K562 (cell line): ENCODE measurements at regions not wholly inside any gene's neighbourhood (a gene's known extent, or its start where the extent isn't known, plus 50 kb on each side); places are given as distances from the start of the nearest gene placed in this dataset.

Experiments used
- ATAC-seq: fragments of 200-7000 bp; cut with Tn5 transposase; 3 replicates; pipeline ENCODE4 v1.9.1; 2020; ENCODE audit warnings: moderate library complexity
- BruUV-seq: library from RNA; stranded (reverse); fragments of 400-500 nt; replicated peaks from 2 replicates; lab custom pipeline; 2021; lab: Mats Ljungman, UMichigan
- CTCF ChIA-PET: fragments of 300-600 bp; formaldehyde crosslinking; extraction: SDS; loops from one replicate; lab custom pipeline; 2021; ENCODE audit warnings: low intra/inter-chr PET ratio; lab: Yijun Ruan, JAX
- POLR2A ChIA-PET: fragments of 300-600, 350-650 bp; sonication (Branson Sonifier 250); formaldehyde crosslinking; extraction: SDS; loops from one replicate; lab custom pipeline; 2021; ENCODE audit warnings: antibody characterized with exemption, inconsistent platforms; lab: Yijun Ruan, JAX
- DNase-seq, 4 experiments: peaks; one replicate each; pipeline versions ENCODE4 v3.0.0 to v3.0.0-alpha.2; 2011 to 2018; ENCODE audit warnings: low spot score in 3 of 4, mixed read lengths in 3 of 4; ENCODE audit errors: extremely low read depth in 1 of 4
- FAIRE-seq: peaks from 2 replicates; lab custom pipeline; 2011; peaks lifted over from hg19 to GRCh38; lab: Jason Lieb, UNC
- H2AFZ ChIP-seq: 2 replicates; pipeline ENCODE4 v1.6.0; 2011; ENCODE audit warnings: low read depth, low read length, control low read depth, inconsistent platforms
- H3K27ac ChIP-seq: fragments of 200-600 bp; 3 replicates; pipeline ENCODE4 v1.8.0; 2011; ENCODE audit warnings: low read depth, mild to moderate bottlenecking, control low read depth, inconsistent platforms, low read length, moderate library complexity, mixed read lengths; ENCODE audit errors: extremely low read depth
- H3K27me3 ChIP-seq, 2 experiments: fragments of 300-600 bp in 1 of 2; 2 replicates in 1 of 2; 3 replicates in 1 of 2; pipeline versions ENCODE4 v1.6.0 to v1.8.0; 2011; ENCODE audit warnings: inconsistent platforms in 2 of 2, low read length in 2 of 2, mild to moderate bottlenecking in 1 of 2, mixed read lengths in 1 of 2, moderate library complexity in 1 of 2; ENCODE audit not compliant: control insufficient read depth in 2 of 2, insufficient read depth in 2 of 2
- H3K36me3 ChIP-seq: fragments of 300-600 bp; 3 replicates; pipeline ENCODE4 v1.8.0; 2011; ENCODE audit warnings: mild to moderate bottlenecking, low read length, inconsistent platforms; ENCODE audit not compliant: control insufficient read depth, insufficient read depth
- H3K4me1 ChIP-seq, 2 experiments: fragments of 200-600 bp in 1 of 2; replicated peaks in 1 of 2; 2 replicates in 1 of 2; 3 replicates in 1 of 2; pipeline versions ENCODE4 v1.5.1 to v1.8.0; 2011; ENCODE audit warnings: inconsistent platforms in 2 of 2, low read length in 2 of 2, mild to moderate bottlenecking in 1 of 2, mixed read lengths in 1 of 2, moderate library complexity in 1 of 2; ENCODE audit not compliant: control insufficient read depth in 2 of 2, insufficient read depth in 2 of 2
- H3K4me2 ChIP-seq: 2 replicates; pipeline ENCODE4 v1.6.1; 2011; ENCODE audit warnings: low read length, control low read depth, inconsistent platforms, mixed read lengths; ENCODE audit not compliant: insufficient read depth
- H3K4me3 ChIP-seq: fragments of 200-600 bp; sonication (generic), shearing (Covaris generic); 2 replicates; pipeline ENCODE4 v1.5.1; 2016; ENCODE audit warnings: control low read depth, inconsistent platforms
- H3K79me2 ChIP-seq: fragments of 200-600 bp; 3 replicates; pipeline ENCODE4 v1.8.0; 2011; ENCODE audit warnings: low read length, inconsistent platforms; ENCODE audit not compliant: control insufficient read depth, insufficient read depth
- H3K9ac ChIP-seq, 2 experiments: 2 replicates each; pipeline versions ENCODE4 v1.6.0 to v1.6.1; 2011; ENCODE audit warnings: low read depth in 2 of 2, low read length in 2 of 2, control low read depth in 1 of 2, inconsistent platforms in 1 of 2, mild to moderate bottlenecking in 1 of 2, mixed read lengths in 1 of 2; ENCODE audit not compliant: insufficient read depth in 1 of 2
- H3K9me1 ChIP-seq: one replicate; pipeline ENCODE4 v1.6.0; 2011; ENCODE audit warnings: inconsistent platforms, mild to moderate bottlenecking, low read length, moderate library complexity; ENCODE audit not compliant: control insufficient read depth, insufficient read depth
- H3K9me3 ChIP-seq: replicated peaks from 2 replicates; pipeline ENCODE4 v1.5.1; 2011; ENCODE audit warnings: low read depth, low read length, inconsistent platforms; ENCODE audit not compliant: control insufficient read depth, insufficient read depth
- H4K20me1 ChIP-seq: replicated peaks from 2 replicates; pipeline ENCODE4 v1.6.1; 2011; ENCODE audit warnings: low read length, inconsistent platforms, mixed read lengths; ENCODE audit not compliant: control insufficient read depth, insufficient read depth
- RBM25 ChIP-seq: fragments of 200-400 bp; formaldehyde crosslinking; IDR thresholded peaks from 2 replicates; pipeline ENCODE4 v1.6.1; 2018; ENCODE audit warnings: low read length, low read depth, moderate library complexity; ENCODE audit not compliant: severe bottlenecking
- WGBS: fragments of 100-300 bp; shearing (Covaris generic); methylation state at CpG from one replicate; pipeline ENCODE4 v1.1.6; 2016; ENCODE audit warnings: low coverage, mixed read lengths; ENCODE audit not compliant: insufficient coverage; ENCODE audit errors: missing lambda C conversion rate; 5-methylcytosine and 5-hydroxymethylcytosine counted together
- in situ Hi-C: fragments of 300-500 bp; cut with MboI; formaldehyde crosslinking; loops from 4 replicates; pipeline ENCODE4 v1.15.0; 2018; ENCODE audit warnings: inconsistent platforms, mixed read lengths
- intact Hi-C: fragments of 100-400 bp; cut with micrococcal nuclease; formaldehyde crosslinking; loops from 2 replicates; pipeline ENCODE4 v1.14.2; 2022
- TF ChIP-seq, protein P1 (sequence below): sonication (generic); formaldehyde crosslinking; IDR thresholded peaks from 2 replicates; pipeline ENCODE4 v1.9.0; 2022; ENCODE audit warnings: mild to moderate bottlenecking, missing genetic modification reagents
- TF ChIP-seq, protein P2 (sequence below): fragments of 250-450 bp; sonication (Bioruptor Pico); IDR thresholded peaks from 2 replicates; pipeline ENCODE4 v1.5.0; 2021; ENCODE audit warnings: mild to moderate bottlenecking, borderline replicate concordance

DNA sequence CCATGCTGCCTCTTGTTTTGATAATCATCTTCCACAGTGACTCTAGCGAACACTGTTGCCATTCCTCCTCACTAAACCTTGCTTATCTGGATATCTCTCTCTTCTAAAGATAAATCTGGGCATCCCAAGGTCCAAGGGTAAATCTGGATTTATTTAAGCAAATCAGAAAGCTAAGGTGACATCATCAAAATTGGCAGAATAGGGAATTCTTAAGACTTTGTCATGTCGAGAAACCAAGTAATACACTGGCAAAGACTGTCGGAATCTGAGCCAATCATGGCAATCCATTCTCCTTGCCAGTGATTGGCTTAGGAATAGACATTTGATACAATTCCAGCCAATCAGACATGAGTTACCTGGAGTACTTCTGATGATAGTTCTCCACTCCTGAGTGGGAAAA is 362.7 kb upstream of the PTGER4 start:
- TF ChIP-seq, protein P1, sequence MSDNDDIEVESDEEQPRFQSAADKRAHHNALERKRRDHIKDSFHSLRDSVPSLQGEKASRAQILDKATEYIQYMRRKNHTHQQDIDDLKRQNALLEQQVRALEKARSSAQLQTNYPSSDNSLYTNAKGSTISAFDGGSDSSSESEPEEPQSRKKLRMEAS (CRISPR knock-in tag) = no peak
- TF ChIP-seq, all 486 proteins: peak for 0
- no peaks in the 10 kb centered on the region for H3K79me2 ChIP-seq
- no peaks in the 10 kb centered on the region for H4K20me1 ChIP-seq
- intact Hi-C loops = no loop called here
- H3K4me1 ChIP-seq = no peaks in the 10 kb centered on the region
- H2AFZ ChIP-seq = no peak overlapping the region
- no peak overlapping the region for H3K4me3 ChIP-seq
- no TSS peak for BruUV-seq
- no peak overlapping the region for H3K27ac ChIP-seq
- ChIA-PET POLR2A (interaction anchor here (1.3 kb wide), 1 partner anchor 14 kb away, joined by 3 read pairs; no protein-coding TSS in a partner anchor), CTCF (no interaction called here)
- in situ Hi-C loops = no loop called here
- no peaks in the 10 kb centered on the region for H3K36me3 ChIP-seq
- H3K4me2 ChIP-seq = no peak overlapping the region
- no peak for ATAC-seq
- no peaks in the 10 kb centered on the region; the same call in 1 of the 2 replicates for H3K9me3 ChIP-seq
- H3K9ac ChIP-seq = no peak overlapping the region
- 4% methylated on average over 3 of the region's 3 CpGs for WGBS
- H3K27me3 ChIP-seq = no peaks in the 10 kb centered on the region
- no peaks in the 10 kb centered on the region for H3K9me1 ChIP-seq
- DNase-seq = no peak
- FAIRE-seq = no peak

DNA sequence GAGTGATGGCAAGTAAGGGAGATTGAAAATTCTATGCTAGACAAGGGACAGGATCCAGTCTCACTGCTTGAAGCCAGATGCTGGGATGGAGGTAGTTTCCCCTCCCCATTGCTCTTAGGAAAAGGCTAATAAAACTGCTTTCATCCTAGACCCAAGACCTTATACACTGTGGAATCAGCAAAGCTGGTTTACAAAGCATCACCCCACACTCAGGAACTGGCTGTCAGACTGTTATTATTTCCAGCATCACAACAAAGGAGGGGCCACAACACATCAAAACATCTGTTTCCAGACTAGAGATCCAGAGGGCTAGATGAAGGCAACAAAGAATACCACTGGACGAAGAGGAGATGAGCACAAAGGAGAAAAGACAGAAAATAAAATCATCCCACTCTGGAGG is 364.6 kb upstream of the PTGER4 start:
- H3K27me3 ChIP-seq = no peaks in the 10 kb centered on the region
- H4K20me1 ChIP-seq = no peaks in the 10 kb centered on the region
- no peaks in the 10 kb centered on the region for H3K9me1 ChIP-seq
- no peak overlapping the region for H3K4me3 ChIP-seq
- WGBS = 0% methylated on average over 1 of the region's 1 CpG
- no peak for ATAC-seq
- no peaks in the 10 kb centered on the region for H3K4me1 ChIP-seq
- H3K9ac ChIP-seq = no peak overlapping the region
- H3K4me2 ChIP-seq = no peak overlapping the region
- intact Hi-C loops (no loop called here), in situ Hi-C loops (no loop called here)
- FAIRE-seq = no peak
- CTCF ChIA-PET = no interaction called here
- H3K9me3 ChIP-seq = no peaks in the 10 kb centered on the region; the same call in 1 of the 2 replicates
- no peak overlapping the region for H2AFZ ChIP-seq
- no TSS peak for BruUV-seq
- H3K27ac ChIP-seq = no peak overlapping the region
- POLR2A ChIA-PET = no interaction called here
- DNase-seq = no peak
- H3K36me3 ChIP-seq = no peaks in the 10 kb centered on the region
- no peaks in the 10 kb centered on the region for H3K79me2 ChIP-seq
- TF ChIP-seq RBM25 = no peak
- TF ChIP-seq, protein P2, sequence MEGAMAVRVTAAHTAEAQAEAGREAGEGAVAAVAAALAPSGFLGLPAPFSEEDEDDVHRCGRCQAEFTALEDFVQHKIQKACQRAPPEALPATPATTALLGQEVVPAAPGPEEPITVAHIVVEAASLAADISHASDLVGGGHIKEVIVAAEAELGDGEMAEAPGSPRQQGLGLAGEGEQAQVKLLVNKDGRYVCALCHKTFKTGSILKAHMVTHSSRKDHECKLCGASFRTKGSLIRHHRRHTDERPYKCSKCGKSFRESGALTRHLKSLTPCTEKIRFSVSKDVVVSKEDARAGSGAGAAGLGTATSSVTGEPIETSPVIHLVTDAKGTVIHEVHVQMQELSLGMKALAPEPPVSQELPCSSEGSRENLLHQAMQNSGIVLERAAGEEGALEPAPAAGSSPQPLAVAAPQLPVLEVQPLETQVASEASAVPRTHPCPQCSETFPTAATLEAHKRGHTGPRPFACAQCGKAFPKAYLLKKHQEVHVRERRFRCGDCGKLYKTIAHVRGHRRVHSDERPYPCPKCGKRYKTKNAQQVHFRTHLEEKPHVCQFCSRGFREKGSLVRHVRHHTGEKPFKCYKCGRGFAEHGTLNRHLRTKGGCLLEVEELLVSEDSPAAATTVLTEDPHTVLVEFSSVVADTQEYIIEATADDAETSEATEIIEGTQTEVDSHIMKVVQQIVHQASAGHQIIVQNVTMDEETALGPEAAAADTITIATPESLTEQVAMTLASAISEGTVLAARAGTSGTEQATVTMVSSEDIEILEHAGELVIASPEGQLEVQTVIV (CRISPR knock-in tag) = no peak
